ENCODE measurements at regions not wholly inside any gene's neighbourhood (a gene's known extent, or its start where the extent isn't known, plus 50 kb on each side); places are given as distances from the start of the nearest gene placed in this dataset.

GRCh38 chr7:85475476-85475875 lies 288.6 kb upstream of the SEMA3D start:
- no peaks in the 10 kb centered on the region for H3K27me3 Mint-ChIP-seq (ENCODE audit: insufficient read depth, unreplicated experiment)
- H3K4me1 ChIP-seq: no peaks in the 10 kb centered on the region
- POLR2A ChIA-PET: no interaction called here
- H3K9me3 Mint-ChIP-seq (ENCODE audit: unreplicated experiment): no peaks in the 10 kb centered on the region
- H3K4me3 ChIP-seq (ENCODE audit: low read depth, low read length): no peak overlapping the region
- no peaks in the 10 kb centered on the region for H3K36me3 Mint-ChIP-seq (ENCODE audit: insufficient read depth, unreplicated experiment)
- intact Hi-C loops (cut with micrococcal nuclease; ENCODE audit: unreplicated experiment): no loop called here
- no peak for DNase-seq
- no TSS peak for BruUV-seq (replicated peaks)
- no peaks in the 10 kb centered on the region for H3K9me3 ChIP-seq
- H3K4me3 Mint-ChIP-seq (ENCODE audit: unreplicated experiment): no peak overlapping the region
- no peaks in the 10 kb centered on the region for H3K36me3 ChIP-seq (ENCODE audit: control insufficient read depth, insufficient read depth, low read length)
- H3K4me1 Mint-ChIP-seq (ENCODE audit: low read depth, unreplicated experiment): no peaks in the 10 kb centered on the region
- no peak overlapping the region for H3K27ac Mint-ChIP-seq (ENCODE audit: unreplicated experiment)
- H3K27me3 ChIP-seq (replicated peaks; ENCODE audit: control insufficient read depth, insufficient read depth, low read length): no peaks in the 10 kb centered on the region
- CTCF ChIA-PET: no interaction called here
- no peak for TF ChIP-seq CTCF (IDR thresholded peaks at IDR 0.05; ENCODE audit: insufficient read depth in 1 of 2, low read depth in 1 of 2, low read length in 1 of 2, severe bottlenecking in 1 of 2, unreplicated experiment in 1 of 2)

- Histone ChIP-seq H3K36me3 (ENCODE audit: control insufficient read depth, insufficient read depth, low read length) (no peaks in the 10 kb centered on the region), H3K9me3 (no peaks in the 10 kb centered on the region), H3K27me3 (replicated peaks; ENCODE audit: control insufficient read depth, insufficient read depth, low read length) (no peaks in the 10 kb centered on the region), H3K4me3 (ENCODE audit: low read depth, low read length) (no peak overlapping the region), H3K4me1 (no peaks in the 10 kb centered on the region; the same call in 1 of the 2 replicates)
- CTCF ChIA-PET: no interaction called here
- H3K36me3 Mint-ChIP-seq (ENCODE audit: insufficient read depth, unreplicated experiment): no peaks in the 10 kb centered on the region
- intact Hi-C loops (cut with micrococcal nuclease; ENCODE audit: unreplicated experiment): no loop called here
- H3K27ac Mint-ChIP-seq (ENCODE audit: unreplicated experiment): no peak overlapping the region
- no peak overlapping the region for H3K4me3 Mint-ChIP-seq (ENCODE audit: unreplicated experiment)
- POLR2A ChIA-PET: no interaction called here
- no TSS peak for BruUV-seq (replicated peaks)
- no peaks in the 10 kb centered on the region for H3K9me3 Mint-ChIP-seq (ENCODE audit: unreplicated experiment)
- no peak for DNase-seq
- TF ChIP-seq CTCF (IDR thresholded peaks at IDR 0.05; ENCODE audit: insufficient read depth in 1 of 2, low read depth in 1 of 2, low read length in 1 of 2, severe bottlenecking in 1 of 2, unreplicated experiment in 1 of 2): no peak
- H3K4me1 Mint-ChIP-seq (ENCODE audit: low read depth, unreplicated experiment): no peaks in the 10 kb centered on the region
- H3K27me3 Mint-ChIP-seq (ENCODE audit: insufficient read depth, unreplicated experiment): no peaks in the 10 kb centered on the region
These were observed 288.2 kb upstream of the SEMA3D start for GRCh38 chr7:85475071-85475470.

DNA sequence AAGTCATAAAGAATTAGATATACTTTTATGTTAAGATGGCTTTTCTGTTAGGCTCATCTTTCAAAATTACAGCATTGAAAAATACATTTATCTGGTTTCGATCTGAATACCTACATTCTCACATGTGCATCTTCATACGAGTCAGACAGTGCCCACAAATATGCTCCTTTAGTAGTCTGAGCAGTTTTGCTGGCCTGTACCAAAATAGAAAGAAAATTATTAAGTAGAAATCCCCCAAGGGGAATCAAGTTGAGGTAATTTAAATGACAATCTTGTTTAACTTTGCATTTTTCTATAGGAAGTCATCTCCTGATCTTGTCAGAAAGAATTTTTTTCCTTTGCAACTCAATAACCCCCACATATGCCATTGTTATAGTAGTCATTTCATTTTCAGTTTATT lies 287.4 kb upstream of the SEMA3D start:
- Mint-ChIP-seq H3K4me3 (ENCODE audit: unreplicated experiment) (no peak overlapping the region), H3K27me3 (ENCODE audit: insufficient read depth, unreplicated experiment) (no peaks in the 10 kb centered on the region), H3K4me1 (ENCODE audit: low read depth, unreplicated experiment) (no peaks in the 10 kb centered on the region), H3K27ac (ENCODE audit: unreplicated experiment) (no peak overlapping the region), H3K36me3 (ENCODE audit: insufficient read depth, unreplicated experiment) (no peaks in the 10 kb centered on the region), H3K9me3 (ENCODE audit: unreplicated experiment) (no peaks in the 10 kb centered on the region)
- BruUV-seq (replicated peaks): no TSS peak
- Histone ChIP-seq H3K36me3 (ENCODE audit: control insufficient read depth, insufficient read depth, low read length) (no peaks in the 10 kb centered on the region), H3K4me3 (ENCODE audit: low read depth, low read length) (no peak overlapping the region), H3K27me3 (replicated peaks; ENCODE audit: control insufficient read depth, insufficient read depth, low read length) (no peaks in the 10 kb centered on the region), H3K4me1 (no peaks in the 10 kb centered on the region; the same call in 1 of the 2 replicates), H3K9me3 (no peaks in the 10 kb centered on the region)
- TF ChIP-seq CTCF (IDR thresholded peaks at IDR 0.05; ENCODE audit: insufficient read depth in 1 of 2, low read depth in 1 of 2, low read length in 1 of 2, severe bottlenecking in 1 of 2, unreplicated experiment in 1 of 2): no peak
- intact Hi-C loops (cut with micrococcal nuclease; ENCODE audit: unreplicated experiment): no loop called here
- CTCF ChIA-PET: no interaction called here
- POLR2A ChIA-PET: no interaction called here
- no peak for DNase-seq

Data from Caco-2 (cell line).